SK-N-SH (cell line): ENCODE measurements at regions not wholly inside any gene's neighbourhood (a gene's known extent, or its start where the extent isn't known, plus 50 kb on each side); places are given as distances from the start of the nearest gene placed in this dataset.

Experiments used
- CTCF ChIP-seq: fragments of 200-600 bp; sonication (generic); IDR thresholded peaks from 2 replicates; pipeline ENCODE4 v1.6.1; 2017; ENCODE audit warnings: antibody characterized with exemption, mild to moderate bottlenecking, moderate library complexity
- ELF1 ChIP-seq: IDR thresholded peaks from 2 replicates; pipeline ENCODE4 v1.4.0; 2012
- FOXJ3 ChIP-seq: sonication (generic); formaldehyde crosslinking; IDR thresholded peaks from 2 replicates; pipeline ENCODE4 v1.5.1; 2020; ENCODE audit warnings: mild to moderate bottlenecking, missing genetic modification reagents
- GATA2 ChIP-seq: sonication (generic); formaldehyde crosslinking; IDR thresholded peaks from 2 replicates; pipeline ENCODE4 v1.5.0; 2020; ENCODE audit warnings: mild to moderate bottlenecking, missing genetic modification reagents
- IRF3 ChIP-seq: fragments of 150-350 bp; IDR thresholded peaks from 2 replicates; pipeline ENCODE4 v1.6.1; 2016; ENCODE audit warnings: mild to moderate bottlenecking, low read depth, low read length
- MXI1 ChIP-seq: IDR thresholded peaks from 2 replicates; pipeline ENCODE4 v1.6.1; 2012; ENCODE audit warnings: mild to moderate bottlenecking, low read depth, low read length, improper control_type of control experiment
- POLR2AphosphoS5 ChIP-seq: IDR thresholded peaks from 2 replicates; pipeline ENCODE4 v1.6.1; 2012; ENCODE audit warnings: low read depth, low read length
- TAF1 ChIP-seq: IDR thresholded peaks from 2 replicates; pipeline ENCODE4 v1.6.1; 2012; ENCODE audit warnings: low read depth, mild to moderate bottlenecking, low read length, moderate library complexity, borderline replicate concordance
- YY1 ChIP-seq: IDR thresholded peaks from 2 replicates; pipeline ENCODE4 v1.4.0; 2012; ENCODE audit warnings: low read depth, mild to moderate bottlenecking
- TF ChIP-seq, protein P1 (sequence below): IDR thresholded peaks from 2 replicates; pipeline ENCODE4 v1.6.1; 2012; ENCODE audit warnings: mild to moderate bottlenecking, low read depth, low read length, moderate library complexity

DNA sequence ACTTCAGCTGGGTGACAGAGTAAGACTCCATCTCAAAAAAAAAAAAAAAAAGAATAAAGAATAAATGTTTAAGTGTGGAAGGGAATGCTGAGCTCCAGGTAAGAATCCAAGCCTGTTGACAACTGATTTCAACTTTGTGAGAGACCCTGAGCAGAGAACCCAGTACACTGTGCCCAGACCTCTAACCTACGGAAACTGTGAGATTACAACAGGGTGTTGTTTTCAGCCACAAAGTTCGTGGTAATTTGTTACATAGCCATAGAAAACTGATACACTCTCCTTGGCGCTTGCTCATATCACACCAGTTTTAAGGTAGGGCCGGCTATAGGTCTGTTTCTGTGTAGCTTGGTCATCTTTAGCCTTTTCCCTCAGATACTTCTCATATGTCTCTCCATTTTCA, 98.4 kb upstream of the PAPOLG start:
- no peak for TF ChIP-seq FOXJ3 (CRISPR knock-in tag)
- TF ChIP-seq CTCF, result no peak
- TF ChIP-seq, protein P1, sequence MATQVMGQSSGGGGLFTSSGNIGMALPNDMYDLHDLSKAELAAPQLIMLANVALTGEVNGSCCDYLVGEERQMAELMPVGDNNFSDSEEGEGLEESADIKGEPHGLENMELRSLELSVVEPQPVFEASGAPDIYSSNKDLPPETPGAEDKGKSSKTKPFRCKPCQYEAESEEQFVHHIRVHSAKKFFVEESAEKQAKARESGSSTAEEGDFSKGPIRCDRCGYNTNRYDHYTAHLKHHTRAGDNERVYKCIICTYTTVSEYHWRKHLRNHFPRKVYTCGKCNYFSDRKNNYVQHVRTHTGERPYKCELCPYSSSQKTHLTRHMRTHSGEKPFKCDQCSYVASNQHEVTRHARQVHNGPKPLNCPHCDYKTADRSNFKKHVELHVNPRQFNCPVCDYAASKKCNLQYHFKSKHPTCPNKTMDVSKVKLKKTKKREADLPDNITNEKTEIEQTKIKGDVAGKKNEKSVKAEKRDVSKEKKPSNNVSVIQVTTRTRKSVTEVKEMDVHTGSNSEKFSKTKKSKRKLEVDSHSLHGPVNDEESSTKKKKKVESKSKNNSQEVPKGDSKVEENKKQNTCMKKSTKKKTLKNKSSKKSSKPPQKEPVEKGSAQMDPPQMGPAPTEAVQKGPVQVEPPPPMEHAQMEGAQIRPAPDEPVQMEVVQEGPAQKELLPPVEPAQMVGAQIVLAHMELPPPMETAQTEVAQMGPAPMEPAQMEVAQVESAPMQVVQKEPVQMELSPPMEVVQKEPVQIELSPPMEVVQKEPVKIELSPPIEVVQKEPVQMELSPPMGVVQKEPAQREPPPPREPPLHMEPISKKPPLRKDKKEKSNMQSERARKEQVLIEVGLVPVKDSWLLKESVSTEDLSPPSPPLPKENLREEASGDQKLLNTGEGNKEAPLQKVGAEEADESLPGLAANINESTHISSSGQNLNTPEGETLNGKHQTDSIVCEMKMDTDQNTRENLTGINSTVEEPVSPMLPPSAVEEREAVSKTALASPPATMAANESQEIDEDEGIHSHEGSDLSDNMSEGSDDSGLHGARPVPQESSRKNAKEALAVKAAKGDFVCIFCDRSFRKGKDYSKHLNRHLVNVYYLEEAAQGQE, result no peak
- TF ChIP-seq TAF1, result no peak
- no peak for TF ChIP-seq GATA2 (CRISPR knock-in tag)
- TF ChIP-seq IRF3, result no peak
- TF ChIP-seq POLR2AphosphoS5, result no peak
- TF ChIP-seq ELF1, result no peak
- no peak for TF ChIP-seq YY1
- TF ChIP-seq MXI1, result no peak
